ENCODE measurements at regions not wholly inside any gene's neighbourhood (a gene's known extent, or its start where the extent isn't known, plus 50 kb on each side); places are given as distances from the start of the nearest gene placed in this dataset.

GRCh38 chr21:28439788-28440187, 552.9 kb downstream of the LTN1 start:
- TF ChIP-seq POLR2A (IDR thresholded peaks at IDR 0.05) (no peak), CTCF (IDR thresholded peaks at IDR 0.05) (no peak)
- Histone ChIP-seq H3K36me3 (replicated peaks in 1 of 2; ENCODE audit: insufficient read depth in 1 of 2, low read depth in 2 of 2) (no peaks in the 10 kb centered on the region), H3K4me3 (no peak overlapping the region), H3K27ac (no peak overlapping the region), H3K27me3 (no peaks in the 10 kb centered on the region), H3K9me3 (no peaks in the 10 kb centered on the region), H3K4me1 (no peaks in the 10 kb centered on the region)
- DNase-seq: no peak
- intact Hi-C loops (cut with DNase I): no loop called here
- WGBS, 2 donors: 57 to 61% methylated on average over 3 of the region's 3 CpGs
- ATAC-seq: no peak

- TF ChIP-seq CTCF (IDR thresholded peaks at IDR 0.05): no peak
- TF ChIP-seq POLR2A (IDR thresholded peaks at IDR 0.05): no peak
- DNase-seq: no peak
- no peak for ATAC-seq
- 54 to 57% methylated on average over 4 of the region's 4 CpGs for WGBS, 2 donors
- no peaks in the 10 kb centered on the region for H3K36me3 ChIP-seq (replicated peaks in 1 of 2; ENCODE audit: insufficient read depth in 1 of 2, low read depth in 2 of 2)
- H3K9me3 ChIP-seq: no peaks in the 10 kb centered on the region
- intact Hi-C loops (cut with DNase I): no loop called here
- no peaks in the 10 kb centered on the region for H3K4me1 ChIP-seq
- H3K4me3 ChIP-seq: no peak overlapping the region
- H3K27ac ChIP-seq: no peak overlapping the region
- H3K27me3 ChIP-seq: no peaks in the 10 kb centered on the region
These were observed 553.4 kb downstream of the LTN1 start for GRCh38 chr21:28439251-28439650.

GRCh38 chr21:28437061-28437460, 555.6 kb downstream of the LTN1 start:
- Histone ChIP-seq H3K27ac (no peak overlapping the region), H3K9me3 (no peaks in the 10 kb centered on the region), H3K36me3 (replicated peaks in 1 of 2; ENCODE audit: insufficient read depth in 1 of 2, low read depth in 2 of 2) (no peaks in the 10 kb centered on the region), H3K4me1 (no peaks in the 10 kb centered on the region), H3K27me3 (no peaks in the 10 kb centered on the region), H3K4me3 (no peak overlapping the region)
- intact Hi-C loops (cut with DNase I): no loop called here
- no peak for DNase-seq
- TF ChIP-seq POLR2A (IDR thresholded peaks at IDR 0.05) (no peak), CTCF (IDR thresholded peaks at IDR 0.05) (no peak)
- no peak for ATAC-seq
- WGBS, 2 donors: 79 to 86% methylated on average over 2 of the region's 2 CpGs

- no peaks in the 10 kb centered on the region for H3K4me1 ChIP-seq
- ATAC-seq (no peak), DNase-seq (no peak)
- no peaks in the 10 kb centered on the region for H3K27me3 ChIP-seq
- H3K4me3 ChIP-seq: no peak overlapping the region
- TF ChIP-seq CTCF (IDR thresholded peaks at IDR 0.05): no peak
- TF ChIP-seq POLR2A (IDR thresholded peaks at IDR 0.05): no peak
- intact Hi-C loops (cut with DNase I): no loop called here
- whole genome bisulfite sequencing, 2 donors: 56 to 66% methylated on average over 2 of the region's 2 CpGs
- H3K36me3 ChIP-seq (replicated peaks in 1 of 2; ENCODE audit: insufficient read depth in 1 of 2, low read depth in 2 of 2): no peaks in the 10 kb centered on the region
- H3K27ac ChIP-seq: no peak overlapping the region
- H3K9me3 ChIP-seq: no peaks in the 10 kb centered on the region
These were observed 556.3 kb downstream of the LTN1 start for GRCh38 chr21:28436286-28436932.

GRCh38 chr21:28431527-28432200, 561.0 kb downstream of the LTN1 start:
- WGBS, 2 donors: 66 to 71% methylated on average over 5 of the region's 5 CpGs

More at GRCh38 chr21:28431527-28432200, 561.0 kb downstream of the LTN1 start:
- DNase-seq: no peak
- H3K36me3 ChIP-seq (replicated peaks in 1 of 2; ENCODE audit: insufficient read depth in 1 of 2, low read depth in 2 of 2): no peaks in the 10 kb centered on the region
- no peaks in the 10 kb centered on the region for H3K27me3 ChIP-seq
- no peak for ATAC-seq
- TF ChIP-seq POLR2A (IDR thresholded peaks at IDR 0.05) (no peak), CTCF (IDR thresholded peaks at IDR 0.05) (no peak)
- no peak overlapping the region for H3K27ac ChIP-seq
- intact Hi-C loops (cut with DNase I): no loop called here
- H3K4me1 ChIP-seq: no peaks in the 10 kb centered on the region
- H3K9me3 ChIP-seq: no peaks in the 10 kb centered on the region
- H3K4me3 ChIP-seq: no peak overlapping the region
